Esophagus muscularis mucosa (tissue), 4 donors: ENCODE measurements at regions not wholly inside any gene's neighbourhood (a gene's known extent, or its start where the extent isn't known, plus 50 kb on each side); places are given as distances from the start of the nearest gene placed in this dataset.

Experiments
- DNase-seq: peaks from one replicate; pipeline ENCODE4 v3.0.0-alpha.2; 2017; ENCODE audit errors: extremely low spot score
- H3K27ac ChIP-seq, 4 donors: fragments of 200-600 bp; sonication (generic); replicated peaks in 1 of 4; 1 replicate in 3 of 4; 2 replicates in 1 of 4; pipeline ENCODE4 v1.5.1; 2016 to 2019; ENCODE audit warnings: mild to moderate bottlenecking in 1 of 4
- H3K27me3 ChIP-seq, 4 donors: fragments of 200-600 bp; sonication (generic); one replicate each; pipeline versions ENCODE4 v1.5.1 to v1.6.0; 2016 to 2019
- H3K36me3 ChIP-seq, 4 donors: fragments of 200-600 bp; sonication (generic); one replicate each; pipeline ENCODE4 v1.5.1; 2016 to 2019
- H3K4me1 ChIP-seq, 4 donors: fragments of 200-600 bp; sonication (generic); one replicate each; pipeline ENCODE4 v1.5.1; 2016 to 2019
- H3K4me3 ChIP-seq, 4 donors: fragments of 200-600 bp; sonication (generic); 1 replicate in 2 of 4; 2 replicates in 2 of 4; pipeline ENCODE4 v1.5.1; 2016 to 2019; ENCODE audit warnings: mild to moderate bottlenecking in 4 of 4, moderate library complexity in 1 of 4
- H3K9me3 ChIP-seq, 4 donors: fragments of 200-600 bp; sonication (generic); 1 replicate in 3 of 4; 2 replicates in 1 of 4; pipeline ENCODE4 v1.5.1; 2016 to 2019
- CTCF ChIP-seq, 3 experiments: fragments of 200-600 bp in 2 of 3; fragments of 450-650 bp in 1 of 3; sonication (generic) in 2 of 3; IDR thresholded peaks; one replicate each; pipeline ENCODE4 v1.5.1; 2017 to 2019; ENCODE audit warnings: antibody characterized with exemption in 3 of 3, mild to moderate bottlenecking in 2 of 3, moderate library complexity in 1 of 3
- EP300 ChIP-seq: sonication (generic); formaldehyde crosslinking; IDR thresholded peaks from one replicate; pipeline ENCODE4 v1.6.1; 2017; ENCODE audit warnings: antibody characterized with exemption
- POLR2A ChIP-seq: fragments of 450-650 bp; IDR thresholded peaks from one replicate; pipeline ENCODE4 v1.6.1; 2017; ENCODE audit warnings: antibody characterized with exemption, moderate library complexity, mild to moderate bottlenecking, low read depth
- POLR2AphosphoS5 ChIP-seq, 2 donors: sonication (generic); formaldehyde crosslinking; IDR thresholded peaks; one replicate each; pipeline ENCODE4 v1.6.1; 2017; ENCODE audit warnings: antibody characterized with exemption in 2 of 2
- WGBS: methylation state at CpG from one replicate; pipeline ENCODE4 v1.1.5; 2018; 5-methylcytosine and 5-hydroxymethylcytosine counted together
- intact Hi-C: fragments of 100-400 bp; cut with DNase I; formaldehyde crosslinking; loops from one replicate; pipeline ENCODE4 v1.15.1; 2023

GRCh38 chr12:61987173-61987572 is 273.0 kb upstream of the USP15 start:
- no peak for DNase-seq
- H3K27ac ChIP-seq: no peak overlapping the region
- WGBS: 33% methylated on average over 2 of the region's 2 CpGs
- H3K36me3 ChIP-seq: no peaks in the 10 kb centered on the region
- no peak overlapping the region for H3K4me3 ChIP-seq
- H3K27me3 ChIP-seq: no peaks in the 10 kb centered on the region
- H3K9me3 ChIP-seq: no peaks in the 10 kb centered on the region
- peaks cover 0 to 23% (median 8%) of the 10 kb centered on the region in 4 donors for H3K4me1 ChIP-seq
- TF ChIP-seq EP300: no peak
- intact Hi-C loops: no loop called here

GRCh38 chr12:61991661-61992060 is 268.5 kb upstream of the USP15 start:
- H3K36me3 ChIP-seq: no peaks in the 10 kb centered on the region
- WGBS: 57% methylated on average over 3 of the region's 3 CpGs
- no peaks in the 10 kb centered on the region for H3K27me3 ChIP-seq
- H3K9me3 ChIP-seq: no peaks in the 10 kb centered on the region
- intact Hi-C loops: no loop called here
- no peak for DNase-seq
- peaks cover 0 to 23% (median 8%) of the 10 kb centered on the region in 4 donors for H3K4me1 ChIP-seq
- no peak overlapping the region for H3K27ac ChIP-seq
- no peak overlapping the region for H3K4me3 ChIP-seq
- TF ChIP-seq CTCF (IDR thresholded peaks at IDR 0.05) (no peak), EP300 (no peak), POLR2AphosphoS5 (IDR thresholded peaks at IDR 0.05) (no peak), POLR2A (no peak)

- H3K36me3 ChIP-seq: no peaks in the 10 kb centered on the region
- DNase-seq: no peak
- intact Hi-C loops: no loop called here
- TF ChIP-seq CTCF (IDR thresholded peaks at IDR 0.05) (peak; percentile 34 to 64 (median 49)), POLR2AphosphoS5 (IDR thresholded peaks at IDR 0.05) (no peak)
- no peaks in the 10 kb centered on the region for H3K9me3 ChIP-seq
- H3K4me1 ChIP-seq: peaks cover 0 to 10% (median 8%) of the 10 kb centered on the region in 4 donors
- H3K4me3 ChIP-seq: no peak overlapping the region
- no peak overlapping the region for H3K27ac ChIP-seq
- no peaks in the 10 kb centered on the region for H3K27me3 ChIP-seq
- WGBS: 38% methylated on average over 2 of the region's 2 CpGs
Observed at GRCh38 chr12:61993734-61994345, 266.4 kb upstream of the USP15 start.

GRCh38 chr12:61996717-61997116 is 263.5 kb upstream of the USP15 start:
- Histone ChIP-seq H3K36me3 (no peaks in the 10 kb centered on the region), H3K4me3 (no peak overlapping the region), H3K4me1 (no peaks in the 10 kb centered on the region), H3K27ac (no peak overlapping the region), H3K27me3 (no peaks in the 10 kb centered on the region), H3K9me3 (no peaks in the 10 kb centered on the region)
- intact Hi-C loops: no loop called here
- TF ChIP-seq CTCF (IDR thresholded peaks at IDR 0.05): no peak
- TF ChIP-seq POLR2AphosphoS5 (IDR thresholded peaks at IDR 0.05): no peak
- TF ChIP-seq POLR2A: no peak
- no peak for TF ChIP-seq EP300
- DNase-seq: no peak
- WGBS: 96% methylated on average over 1 of the region's 1 CpG

GRCh38 chr12:61998791-61999190 is 261.4 kb upstream of the USP15 start:
- Histone ChIP-seq H3K27me3 (no peaks in the 10 kb centered on the region), H3K4me3 (no peak overlapping the region), H3K36me3 (no peaks in the 10 kb centered on the region), H3K4me1 (no peaks in the 10 kb centered on the region), H3K9me3 (no peaks in the 10 kb centered on the region), H3K27ac (no peak overlapping the region)
- no peak for DNase-seq
- intact Hi-C loops: no loop called here
- WGBS: 11% methylated on average over 2 of the region's 2 CpGs
- no peak for TF ChIP-seq CTCF (IDR thresholded peaks at IDR 0.05)
- TF ChIP-seq POLR2AphosphoS5 (IDR thresholded peaks at IDR 0.05): no peak
- no peak for TF ChIP-seq POLR2A
- no peak for TF ChIP-seq EP300
